SU-DHL-6 (cell line): ENCODE measurements at regions not wholly inside any gene's neighbourhood (a gene's known extent, or its start where the extent isn't known, plus 50 kb on each side); places are given as distances from the start of the nearest gene placed in this dataset.
A peak's percentile ranks its signal among the peaks of the same experiment; 100 is the strongest.

Source experiments
- H2AFZ ChIP-seq: fragments of 200-600 bp; sonication (generic); 2 replicates; pipeline ENCODE4 v1.6.1; 2014; ENCODE audit warnings: low read depth, mild to moderate bottlenecking, moderate library complexity, mixed read lengths, antibody characterized with exemption, low read length; ENCODE audit not compliant: severe bottlenecking
- H3F3A ChIP-seq: fragments of 200-600 bp; shearing (Covaris generic); 2 replicates; pipeline ENCODE4 v1.6.0; 2016; ENCODE audit warnings: antibody characterized with exemption, mild to moderate bottlenecking; ENCODE audit not compliant: insufficient read depth
- H3K27ac ChIP-seq: fragments of 200-600 bp; sonication (generic); 2 replicates; pipeline ENCODE4 v1.5.1; 2016; ENCODE audit warnings: low read depth, mild to moderate bottlenecking, low read length, moderate library complexity, mixed read lengths
- H3K27me3 ChIP-seq: fragments of 200-600 bp; sonication (generic), shearing (Covaris generic); 2 replicates; pipeline ENCODE4 v1.6.0; 2014; ENCODE audit warnings: mild to moderate bottlenecking, low read length
- H3K36me3 ChIP-seq: fragments of 200-600 bp; sonication (generic); 2 replicates; pipeline ENCODE4 v1.6.1; 2014; ENCODE audit warnings: mild to moderate bottlenecking, low read length, mixed read lengths
- H3K4me2 ChIP-seq: fragments of 300-600, 200-600 bp; shearing (Covaris generic), sonication (generic); 2 replicates; pipeline ENCODE4 v1.6.0; 2014; ENCODE audit warnings: low read length, low read depth, mild to moderate bottlenecking; ENCODE audit not compliant: poor library complexity, severe bottlenecking
- H3K4me3 ChIP-seq: fragments of 200-600 bp; sonication (generic); 2 replicates; pipeline ENCODE4 v1.5.1; 2014; ENCODE audit warnings: antibody characterized with exemption, low read length, mild to moderate bottlenecking, mixed read lengths; ENCODE audit not compliant: insufficient read depth, poor library complexity, severe bottlenecking
- H3K79me2 ChIP-seq: fragments of 200-600 bp; sonication (generic); 2 replicates; pipeline ENCODE4 v1.6.1; 2014; ENCODE audit warnings: mild to moderate bottlenecking, low read length, moderate library complexity; ENCODE audit not compliant: insufficient read depth
- H3K9ac ChIP-seq: fragments of 200-600 bp; sonication (generic); 2 replicates; pipeline ENCODE4 v1.7.0; 2014; ENCODE audit warnings: mild to moderate bottlenecking, low read length
- H3K9me2 ChIP-seq: fragments of 200-600 bp; sonication (generic); replicated peaks from 2 replicates; pipeline ENCODE4 v1.6.1; 2014; ENCODE audit warnings: low read length; ENCODE audit not compliant: insufficient read depth
- H3K9me3 ChIP-seq: fragments of 200-600 bp; sonication (generic); 2 replicates; pipeline ENCODE4 v1.6.1; 2014; ENCODE audit warnings: low read length, mixed read lengths; ENCODE audit not compliant: insufficient read depth
- H4K20me1 ChIP-seq: fragments of 200-600 bp; sonication (generic); 2 replicates; pipeline ENCODE4 v1.6.1; 2014; ENCODE audit warnings: low read depth, mild to moderate bottlenecking, antibody characterized with exemption, low read length, moderate library complexity, mixed read lengths
- CTCF ChIP-seq: fragments of 200-600 bp; sonication (generic); IDR thresholded peaks from one replicate; pipeline ENCODE4 v1.5.1; 2017; ENCODE audit warnings: antibody characterized with exemption, mild to moderate bottlenecking, low read length, moderate library complexity; ENCODE audit not compliant: insufficient read depth, poor library complexity, severe bottlenecking
- EZH2phosphoT487 ChIP-seq: fragments of 200-600 bp; sonication (generic), shearing (Covaris generic); conservative IDR thresholded peaks from 2 replicates; pipeline ENCODE4 v1.6.1; 2018; ENCODE audit warnings: mild to moderate bottlenecking, antibody characterized with exemption, low read length, moderate library complexity, mixed read lengths

GRCh38 chr3:165389653-165390052 lies 193.5 kb upstream of the SLITRK3 start:
- H3K9me3 ChIP-seq, result no peaks in the 10 kb centered on the region
- no peaks in the 10 kb centered on the region for H3K79me2 ChIP-seq
- no peaks in the 10 kb centered on the region for H4K20me1 ChIP-seq
- H3K27ac ChIP-seq, result no peak overlapping the region
- peak overlapping the region; percentile 66 for H2AFZ ChIP-seq
- no peak overlapping the region for H3K4me2 ChIP-seq
- no peak overlapping the region for H3K9ac ChIP-seq
- no peaks in the 10 kb centered on the region for H3K27me3 ChIP-seq
- H3K9me2 ChIP-seq, result no peaks in the 10 kb centered on the region
- no peak overlapping the region for H3K4me3 ChIP-seq
- no peaks in the 10 kb centered on the region for H3K36me3 ChIP-seq
- TF ChIP-seq CTCF (no peak), EZH2phosphoT487 (no peak)
- H3F3A ChIP-seq, result no peaks in the 10 kb centered on the region

GRCh38 chr3:165389064-165389463 lies 192.9 kb upstream of the SLITRK3 start:
- Histone ChIP-seq H3K27me3 (no peaks in the 10 kb centered on the region), H3K4me3 (no peak overlapping the region), H3K27ac (no peak overlapping the region), H4K20me1 (no peaks in the 10 kb centered on the region), H2AFZ (no peak overlapping the region), H3F3A (no peaks in the 10 kb centered on the region), H3K36me3 (no peaks in the 10 kb centered on the region), H3K79me2 (no peaks in the 10 kb centered on the region), H3K9ac (no peak overlapping the region), H3K9me2 (no peaks in the 10 kb centered on the region), H3K9me3 (no peaks in the 10 kb centered on the region), H3K4me2 (no peak overlapping the region)
- TF ChIP-seq EZH2phosphoT487 (no peak), CTCF (no peak)

GRCh38 chr3:165383381-165383780 lies 187.2 kb upstream of the SLITRK3 start:
- H3K4me3 ChIP-seq, result no peak overlapping the region
- H4K20me1 ChIP-seq, result no peaks in the 10 kb centered on the region
- H3K9me2 ChIP-seq, result no peaks in the 10 kb centered on the region
- no peaks in the 10 kb centered on the region for H3K9me3 ChIP-seq
- H3K27me3 ChIP-seq, result no peaks in the 10 kb centered on the region
- no peak for TF ChIP-seq EZH2phosphoT487
- no peak for TF ChIP-seq CTCF
- H2AFZ ChIP-seq, result peak overlapping the region; percentile 57
- no peak overlapping the region for H3K27ac ChIP-seq
- no peaks in the 10 kb centered on the region for H3K36me3 ChIP-seq
- no peak overlapping the region for H3K4me2 ChIP-seq
- H3K9ac ChIP-seq, result no peak overlapping the region
- no peaks in the 10 kb centered on the region for H3K79me2 ChIP-seq
- no peaks in the 10 kb centered on the region for H3F3A ChIP-seq

- Histone ChIP-seq H3K4me2 (no peak overlapping the region), H3K9me2 (no peaks in the 10 kb centered on the region), H4K20me1 (no peaks in the 10 kb centered on the region), H3K9me3 (no peaks in the 10 kb centered on the region), H3K9ac (no peak overlapping the region), H3K36me3 (no peaks in the 10 kb centered on the region), H3K79me2 (no peaks in the 10 kb centered on the region), H3K27me3 (no peaks in the 10 kb centered on the region), H3F3A (no peaks in the 10 kb centered on the region), H3K27ac (no peak overlapping the region), H2AFZ (peak overlapping the region; percentile 74), H3K4me3 (no peak overlapping the region)
- TF ChIP-seq EZH2phosphoT487 (no peak), CTCF (no peak)
These were observed 186.5 kb upstream of the SLITRK3 start for GRCh38 chr3:165382672-165383071.
